Mononuclear cell (primary cell): ENCODE measurements at regions not wholly inside any gene's neighbourhood (a gene's known extent, or its start where the extent isn't known, plus 50 kb on each side); places are given as distances from the start of the nearest gene placed in this dataset.

Experiments
- H3K27me3 ChIP-seq: 2 replicates; pipeline ENCODE4 v1.6.0; 2011; ENCODE audit warnings: low read length, control low read depth; ENCODE audit not compliant: insufficient read depth
- H3K4me1 ChIP-seq: 2 replicates; pipeline ENCODE4 v1.5.1; 2011; ENCODE audit warnings: mild to moderate bottlenecking, low read length, control low read depth; ENCODE audit not compliant: insufficient read depth
- H3K4me3 ChIP-seq: 2 replicates; pipeline ENCODE4 v1.5.1; 2011; ENCODE audit warnings: mild to moderate bottlenecking, low read length, moderate library complexity
- H3K9me3 ChIP-seq: 2 replicates; pipeline ENCODE4 v1.5.1; 2011; ENCODE audit warnings: low read depth, mild to moderate bottlenecking, control low read depth, low read length

DNA sequence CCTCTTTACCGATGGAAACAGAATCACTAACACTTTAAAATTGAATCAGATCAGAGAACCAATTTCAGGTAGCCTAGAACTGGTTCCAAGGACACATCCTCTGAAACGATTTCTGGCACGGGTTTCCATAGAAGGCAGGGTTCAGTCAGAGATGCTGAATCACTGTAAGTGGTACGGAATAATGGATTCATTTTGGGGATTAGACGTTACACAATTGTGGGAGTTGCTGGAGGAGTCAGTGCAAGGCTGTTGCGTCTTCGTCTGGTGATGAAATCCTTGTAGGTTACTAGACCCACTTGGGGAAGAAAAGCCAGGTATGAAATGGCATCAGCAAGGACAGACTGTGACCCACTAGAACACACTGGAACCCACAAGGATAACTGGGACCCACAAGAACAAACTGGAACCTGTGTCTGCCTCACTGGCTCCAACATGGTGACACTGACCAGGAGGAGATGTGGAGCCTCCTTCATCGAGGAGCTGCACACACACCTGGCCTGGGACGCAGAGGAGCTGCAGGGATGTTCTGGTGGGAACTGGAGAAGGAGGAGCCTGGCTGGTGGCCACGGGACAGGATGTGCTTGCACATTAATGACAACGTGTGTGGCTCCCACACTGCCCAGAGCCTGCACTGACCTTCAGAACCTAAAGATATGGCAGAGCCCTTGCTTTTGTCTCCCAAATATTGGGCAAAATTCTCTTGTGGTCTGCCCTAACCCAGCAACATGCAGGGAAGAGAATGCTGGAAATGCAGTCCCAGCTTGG, 105.1 kb downstream of the TRAPPC11 start:
- Histone ChIP-seq H3K4me1 (no peaks in the 10 kb centered on the region), H3K27me3 (no peaks in the 10 kb centered on the region), H3K4me3 (no peak overlapping the region), H3K9me3 (no peaks in the 10 kb centered on the region)

DNA sequence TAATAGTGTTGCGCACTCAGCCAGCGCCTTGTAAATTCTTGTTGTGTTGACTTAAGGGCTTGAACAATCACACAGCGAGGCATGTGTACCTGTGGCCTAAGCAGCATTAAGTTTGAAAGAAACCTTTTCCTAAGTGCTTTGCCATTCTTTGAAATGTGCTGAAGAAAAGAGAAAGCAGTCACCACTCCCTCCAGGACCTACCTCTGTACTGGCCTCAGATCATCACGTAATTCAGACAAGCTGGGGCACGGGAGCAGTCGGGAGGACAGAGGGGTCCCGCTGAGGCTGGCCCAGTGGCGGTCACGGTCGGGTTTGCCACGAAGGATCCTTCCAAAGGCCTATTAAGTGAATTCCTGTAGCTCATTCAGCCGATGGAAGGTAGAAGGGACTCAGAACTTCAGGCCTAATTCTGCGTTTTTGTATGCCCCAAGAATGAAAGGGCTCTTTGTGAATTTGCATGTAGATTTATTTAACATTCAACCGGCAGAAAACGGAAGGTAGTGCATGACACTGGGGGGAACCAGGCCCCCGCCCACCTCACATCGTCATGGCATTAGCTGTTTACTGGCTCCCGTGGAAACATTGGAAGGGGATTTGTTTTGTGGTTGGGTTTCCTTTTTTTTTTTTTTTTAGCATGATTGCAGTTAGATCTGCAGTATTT, 106.3 kb downstream of the TRAPPC11 start:
- H3K4me3 ChIP-seq: no peak overlapping the region
- no peaks in the 10 kb centered on the region for H3K27me3 ChIP-seq
- no peaks in the 10 kb centered on the region for H3K4me1 ChIP-seq
- H3K9me3 ChIP-seq: no peaks in the 10 kb centered on the region

DNA sequence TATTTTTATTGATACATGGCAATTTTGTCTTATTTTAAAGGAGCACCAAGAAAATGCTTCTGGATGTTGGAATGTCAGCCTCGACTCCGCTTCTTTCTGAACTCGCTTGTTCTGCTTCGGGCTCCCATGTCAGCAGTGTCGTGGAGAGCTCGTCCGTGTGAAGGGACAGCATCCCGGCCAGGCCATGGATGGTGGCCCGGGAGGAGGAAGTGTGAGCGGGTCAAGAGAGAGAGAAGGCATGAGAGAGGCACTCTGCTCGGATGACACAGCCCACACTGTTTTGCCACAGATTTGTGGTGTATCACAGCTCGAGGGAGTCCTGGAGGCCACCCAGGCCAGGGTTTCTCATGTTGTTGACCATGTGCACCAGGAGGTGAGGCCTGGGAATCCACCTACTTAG, 107.0 kb downstream of the TRAPPC11 start:
- no peaks in the 10 kb centered on the region for H3K9me3 ChIP-seq
- H3K4me3 ChIP-seq: no peak overlapping the region
- H3K27me3 ChIP-seq: no peaks in the 10 kb centered on the region
- H3K4me1 ChIP-seq: no peaks in the 10 kb centered on the region

DNA sequence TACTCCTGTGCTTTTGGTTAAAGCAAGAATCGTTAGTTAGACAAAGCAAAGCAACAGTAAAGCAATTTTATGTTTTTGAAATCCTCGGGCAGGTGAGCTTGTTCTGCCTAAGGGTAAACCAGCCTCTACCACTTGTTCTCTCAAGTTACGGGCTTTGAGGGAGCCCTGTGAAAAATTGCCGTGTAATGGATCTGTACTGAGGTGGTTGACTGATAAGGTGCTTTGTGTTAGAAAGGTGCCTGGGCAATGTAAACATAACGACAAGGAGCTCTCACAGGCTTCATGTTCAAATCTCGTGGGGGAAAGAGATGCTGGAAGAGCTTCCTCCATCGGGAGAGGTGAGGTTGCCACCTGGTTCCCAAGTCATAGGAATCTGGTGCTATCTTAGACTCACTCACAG, 111.8 kb downstream of the TRAPPC11 start:
- Histone ChIP-seq H3K9me3 (no peaks in the 10 kb centered on the region), H3K4me3 (no peak overlapping the region), H3K4me1 (no peaks in the 10 kb centered on the region), H3K27me3 (no peaks in the 10 kb centered on the region)

DNA sequence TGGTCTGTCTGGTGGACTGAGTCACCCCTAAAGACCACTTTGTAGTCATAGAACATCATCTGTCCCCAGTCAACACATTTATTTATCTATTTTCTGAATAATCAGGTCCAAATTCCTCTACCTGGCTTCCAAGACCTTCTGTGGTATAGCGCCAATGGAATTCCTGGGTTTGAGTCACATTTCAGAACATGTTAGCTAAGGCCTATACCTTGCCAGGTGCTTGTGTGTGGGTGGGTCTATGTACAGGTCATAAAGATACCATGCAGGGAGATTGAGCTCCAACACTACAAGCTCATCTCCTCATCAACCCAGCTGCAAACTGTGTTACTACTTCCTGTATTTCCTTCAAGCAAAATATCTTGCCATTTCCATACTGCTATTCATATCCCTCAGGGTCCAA, 113.3 kb downstream of the TRAPPC11 start:
- no peak overlapping the region for H3K4me3 ChIP-seq
- no peaks in the 10 kb centered on the region for H3K9me3 ChIP-seq
- no peaks in the 10 kb centered on the region for H3K4me1 ChIP-seq
- no peaks in the 10 kb centered on the region for H3K27me3 ChIP-seq

DNA sequence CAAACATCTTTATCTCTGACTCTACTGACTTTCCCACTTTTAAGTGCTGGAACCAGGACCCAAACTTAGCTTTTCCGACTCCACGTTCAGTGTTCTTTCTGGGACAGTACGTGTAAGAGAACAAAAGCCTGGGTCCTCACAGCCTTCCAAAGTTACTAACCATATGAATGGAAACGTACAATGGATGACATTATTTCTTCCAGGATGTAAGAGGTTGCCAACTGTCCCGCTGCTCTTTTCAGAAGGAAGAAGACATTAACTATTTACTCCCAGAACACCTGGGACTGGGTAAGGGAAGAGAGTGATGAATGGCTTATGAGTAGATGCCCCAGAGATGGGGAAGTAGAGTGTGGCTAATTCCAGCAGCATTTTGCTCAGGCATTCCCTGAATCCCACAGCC, 114.7 kb downstream of the TRAPPC11 start:
- Histone ChIP-seq H3K4me1 (no peaks in the 10 kb centered on the region), H3K27me3 (no peaks in the 10 kb centered on the region), H3K4me3 (no peak overlapping the region), H3K9me3 (no peaks in the 10 kb centered on the region)

DNA sequence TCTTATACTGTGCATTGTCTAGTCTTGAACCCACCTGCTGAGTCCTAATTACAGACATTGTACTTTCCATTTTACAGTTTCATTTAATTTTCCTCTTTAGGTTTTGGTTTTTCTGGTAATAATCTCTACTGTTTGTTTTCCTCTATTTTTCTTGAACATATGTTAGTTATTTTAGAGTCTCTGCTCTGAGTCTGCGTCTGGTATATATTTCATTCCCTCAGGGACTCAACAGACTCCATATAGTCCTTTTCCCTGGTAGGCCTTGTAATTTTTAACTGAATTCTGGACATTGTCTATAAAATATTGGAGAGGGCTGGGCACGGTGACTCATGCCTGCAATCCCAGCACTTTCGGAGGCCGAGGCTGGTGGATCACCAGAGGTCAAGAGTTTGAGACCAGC, 121.8 kb upstream of the STOX2 start:
- H3K4me3 ChIP-seq: no peak overlapping the region
- no peaks in the 10 kb centered on the region for H3K27me3 ChIP-seq
- H3K4me1 ChIP-seq: no peaks in the 10 kb centered on the region
- H3K9me3 ChIP-seq: no peaks in the 10 kb centered on the region

DNA sequence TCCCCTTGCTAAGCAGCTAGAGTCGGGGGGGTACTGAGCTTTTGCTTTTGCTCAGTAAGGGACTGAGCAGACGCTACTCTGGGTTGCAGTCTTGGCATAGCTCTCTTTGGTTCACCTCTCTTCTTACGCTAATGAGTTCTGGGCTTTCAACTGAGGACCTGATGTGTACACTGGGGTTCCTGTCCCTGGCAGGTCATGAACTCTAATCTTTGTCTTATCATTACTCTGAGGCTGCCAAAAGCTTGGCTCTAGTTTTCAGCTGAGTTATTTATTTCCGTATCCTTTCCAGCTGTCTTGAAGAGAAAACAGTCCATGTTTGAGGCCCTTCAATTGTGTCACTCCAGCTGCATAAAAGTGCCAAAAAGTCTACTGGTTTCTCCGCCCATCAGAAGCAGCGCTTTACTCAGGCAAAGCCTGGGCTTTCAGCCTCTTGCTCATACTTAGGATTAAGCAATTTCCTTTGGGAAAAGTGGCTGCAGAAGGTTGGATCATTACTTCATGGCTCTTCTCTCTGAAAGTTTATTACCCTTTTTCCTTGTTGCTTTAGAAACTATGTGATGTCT, 121.0 kb upstream of the STOX2 start:
- no peaks in the 10 kb centered on the region for H3K4me1 ChIP-seq
- no peaks in the 10 kb centered on the region for H3K9me3 ChIP-seq
- no peak overlapping the region for H3K4me3 ChIP-seq
- no peaks in the 10 kb centered on the region for H3K27me3 ChIP-seq

DNA sequence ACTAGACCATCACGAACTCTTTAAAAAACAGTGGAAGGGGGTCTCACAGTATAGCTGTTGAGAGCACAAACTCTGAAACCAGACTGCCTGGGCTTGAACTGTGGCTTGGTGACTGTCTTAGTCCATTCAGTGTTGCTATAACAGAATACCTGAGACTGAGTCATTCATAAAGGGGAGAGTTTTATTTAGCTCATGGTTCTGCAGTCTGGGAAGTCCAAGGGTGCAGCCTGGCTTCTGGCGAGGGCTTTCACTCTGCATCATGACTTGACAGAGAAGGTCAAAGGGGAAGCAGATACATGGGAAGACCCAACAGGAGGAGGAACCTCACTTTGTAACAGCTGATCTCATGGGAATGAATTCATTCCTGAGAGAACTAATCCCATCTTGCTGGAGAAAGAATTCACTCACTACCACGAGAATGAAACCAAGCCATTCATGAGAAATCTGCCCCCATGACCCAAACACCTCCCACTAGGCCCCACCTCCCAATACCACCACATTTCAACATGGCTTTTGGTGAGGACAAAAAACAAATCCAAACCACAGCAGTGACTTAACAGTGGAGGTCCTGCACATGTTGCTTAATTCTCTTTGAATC, 116.7 kb upstream of the STOX2 start:
- Histone ChIP-seq H3K4me1 (no peaks in the 10 kb centered on the region), H3K4me3 (no peak overlapping the region), H3K27me3 (no peaks in the 10 kb centered on the region), H3K9me3 (no peaks in the 10 kb centered on the region)

DNA sequence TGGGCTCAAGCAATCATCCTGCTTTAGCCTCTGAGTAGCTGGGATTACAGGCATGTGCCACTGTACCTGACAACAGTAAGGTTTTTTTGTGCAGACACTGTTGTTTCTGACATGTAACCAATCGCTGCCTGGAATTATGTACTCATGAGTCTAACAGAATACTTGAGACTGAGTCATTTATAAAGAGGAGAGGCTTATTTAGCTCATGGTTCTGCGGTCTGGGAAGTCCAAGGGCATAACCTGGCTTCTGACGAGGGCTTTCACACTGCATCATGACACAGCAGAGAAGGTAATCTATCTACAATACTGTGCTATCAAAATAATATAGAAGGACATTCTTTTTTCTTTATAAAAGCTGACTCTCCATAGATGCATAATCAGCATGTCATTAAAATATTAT, 115.5 kb upstream of the STOX2 start:
- Histone ChIP-seq H3K9me3 (no peaks in the 10 kb centered on the region), H3K4me1 (no peaks in the 10 kb centered on the region), H3K27me3 (no peaks in the 10 kb centered on the region), H3K4me3 (no peak overlapping the region)

DNA sequence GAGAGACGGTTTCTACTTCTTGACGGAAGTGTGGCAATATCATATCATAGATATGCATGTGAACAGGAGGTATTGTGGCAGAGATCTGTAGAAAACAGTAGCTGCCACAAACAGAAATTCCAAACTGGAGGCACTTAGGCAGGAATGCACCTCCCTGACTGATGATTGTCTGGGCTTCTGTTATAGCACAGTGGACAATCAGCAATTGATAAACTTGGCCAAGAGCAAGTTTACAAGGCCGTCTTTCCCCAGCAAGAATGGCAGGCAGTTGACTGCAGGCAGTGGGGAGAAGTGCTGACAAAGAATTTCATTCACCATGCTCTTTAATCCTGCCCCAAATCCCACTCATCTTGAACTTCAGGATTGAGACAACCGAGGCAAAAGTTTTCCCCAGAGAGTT, 114.4 kb upstream of the STOX2 start:
- no peak overlapping the region for H3K4me3 ChIP-seq
- no peaks in the 10 kb centered on the region for H3K9me3 ChIP-seq
- H3K27me3 ChIP-seq: peaks cover 3% of the 10 kb centered on the region
- no peaks in the 10 kb centered on the region for H3K4me1 ChIP-seq

DNA sequence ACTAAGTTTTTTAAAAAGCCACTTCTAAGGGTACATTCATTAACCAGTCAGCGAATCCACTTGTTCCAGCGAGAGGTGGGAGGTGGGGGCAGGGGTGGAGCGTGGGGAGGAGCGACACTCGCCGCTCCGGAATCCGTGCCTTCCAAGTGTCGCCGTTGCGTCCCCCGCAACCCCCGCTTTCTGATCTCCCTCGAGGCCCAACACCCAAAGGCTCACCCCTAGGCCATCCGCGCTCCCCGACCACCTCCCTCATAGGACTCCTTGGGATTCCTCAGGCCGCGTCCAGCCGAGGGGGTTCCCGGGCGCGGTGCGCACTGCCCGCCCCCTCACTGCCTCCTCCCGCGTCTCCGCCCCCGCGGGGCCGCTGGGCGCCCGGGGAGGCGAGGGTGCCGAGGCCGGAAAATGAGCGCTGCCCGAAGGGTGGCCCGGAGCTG, 108.1 kb upstream of the STOX2 start:
- H3K27me3 ChIP-seq: peaks cover 37% of the 10 kb centered on the region
- H3K9me3 ChIP-seq: no peaks in the 10 kb centered on the region
- H3K4me3 ChIP-seq: peak overlapping the region; percentile 12
- peaks cover 15% of the 10 kb centered on the region for H3K4me1 ChIP-seq

DNA sequence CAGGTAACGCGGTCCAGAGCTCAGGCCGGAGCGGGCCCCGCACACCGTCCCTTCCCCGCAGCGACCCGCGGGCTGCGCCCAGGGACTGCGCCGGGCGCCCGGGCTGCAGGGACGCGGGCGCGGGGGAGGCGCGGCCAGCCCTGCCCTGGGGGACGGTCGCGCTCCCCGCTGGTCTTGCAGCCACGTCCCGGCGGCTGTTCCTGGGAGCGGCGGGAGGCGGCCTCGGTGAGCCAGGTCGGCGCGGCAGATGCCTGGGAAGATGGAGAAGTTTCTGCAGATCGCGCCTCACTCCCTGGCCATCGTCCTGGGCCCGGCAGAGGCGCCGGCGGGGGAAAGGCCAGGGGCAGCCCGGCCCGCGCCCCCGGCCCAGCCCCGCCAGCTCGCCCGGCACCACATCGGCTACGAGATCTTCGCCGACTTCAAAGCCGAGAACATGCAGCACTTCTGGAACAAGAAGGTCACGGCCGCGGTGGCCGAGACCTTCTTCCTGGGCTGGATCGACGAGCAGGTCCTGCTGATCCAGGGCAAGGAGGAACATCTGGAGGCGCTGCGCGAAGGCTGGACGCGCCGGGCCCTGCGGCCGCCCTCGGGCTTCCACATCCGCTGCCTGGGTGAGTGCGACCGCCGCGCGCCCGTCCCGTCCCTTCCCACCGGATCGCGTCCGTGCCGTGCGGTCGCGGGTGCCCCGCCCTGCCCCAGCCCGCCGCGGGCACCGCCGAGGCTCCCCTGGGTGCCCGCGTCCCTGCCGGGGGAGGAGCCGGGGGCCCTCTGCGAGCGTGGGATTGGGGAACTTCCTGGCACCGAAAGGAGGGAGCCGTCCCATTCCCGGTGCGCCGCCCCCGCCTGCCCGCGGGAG, 107.4 kb upstream of the STOX2 start:
- peak overlapping the region; percentile 12 for H3K4me3 ChIP-seq
- H3K4me1 ChIP-seq: peaks cover 15% of the 10 kb centered on the region
- H3K9me3 ChIP-seq: no peaks in the 10 kb centered on the region
- H3K27me3 ChIP-seq: peaks cover 37% of the 10 kb centered on the region

DNA sequence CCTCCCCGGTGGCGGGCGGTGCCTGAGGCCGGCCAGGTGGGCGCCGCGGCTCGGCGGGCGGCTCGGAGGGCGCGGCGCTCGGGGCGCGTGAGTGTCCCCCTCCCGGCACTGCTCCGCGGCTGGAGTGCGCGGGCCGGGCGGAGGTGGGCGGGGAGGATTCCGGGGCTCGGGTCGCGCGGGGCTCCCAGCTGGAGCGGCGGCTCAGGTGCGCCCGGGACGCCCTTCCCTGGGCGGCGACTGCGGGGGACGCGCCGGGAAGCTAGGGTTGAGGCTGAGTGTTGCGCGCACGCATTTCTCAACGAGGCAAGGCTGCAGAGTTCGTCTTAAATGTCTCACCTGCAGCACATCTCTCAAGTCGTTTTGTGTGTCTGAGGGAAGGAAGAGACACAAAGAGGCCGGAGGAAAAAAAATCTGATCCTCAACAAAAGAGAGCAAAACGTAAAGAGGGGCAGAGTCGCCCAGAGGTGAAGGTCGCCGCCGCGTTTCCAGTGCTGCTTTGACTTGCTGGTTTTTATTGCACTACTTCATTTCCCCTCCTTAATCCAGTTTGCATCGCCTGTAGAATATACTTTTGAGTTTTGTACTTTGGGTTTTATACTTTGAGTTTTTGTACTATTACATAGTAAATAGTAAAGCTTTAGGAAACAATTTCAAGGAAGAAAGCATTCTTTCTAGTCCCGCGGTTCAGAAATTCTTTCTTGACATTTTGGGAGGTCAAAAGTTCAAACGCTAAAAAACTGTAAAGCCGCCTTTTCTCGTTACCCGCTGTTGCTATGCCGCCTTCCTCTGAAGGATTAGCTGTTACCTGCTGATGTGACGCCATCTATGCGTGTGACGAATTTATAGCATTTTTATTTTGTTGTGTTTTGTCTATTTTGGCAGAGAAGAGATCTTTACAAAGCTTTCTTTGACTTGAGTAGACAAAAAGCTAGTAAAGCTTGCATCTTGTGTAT, 106.5 kb upstream of the STOX2 start:
- peaks cover 15% of the 10 kb centered on the region for H3K4me1 ChIP-seq
- H3K27me3 ChIP-seq: peaks cover 37% of the 10 kb centered on the region
- no peak overlapping the region for H3K4me3 ChIP-seq
- H3K9me3 ChIP-seq: no peaks in the 10 kb centered on the region
